GM12874 (cell line): ENCODE measurements at regions not wholly inside any gene's neighbourhood (a gene's known extent, or its start where the extent isn't known, plus 50 kb on each side); places are given as distances from the start of the nearest gene placed in this dataset.

ENCODE experiments used
- TF ChIP-seq, protein P1 (sequence below): IDR thresholded peaks from 2 replicates; pipeline ENCODE4 v1.5.1; 2011; ENCODE audit warnings: low read depth, mild to moderate bottlenecking, control low read depth, low read length, moderate library complexity; ENCODE audit not compliant: insufficient read depth

DNA sequence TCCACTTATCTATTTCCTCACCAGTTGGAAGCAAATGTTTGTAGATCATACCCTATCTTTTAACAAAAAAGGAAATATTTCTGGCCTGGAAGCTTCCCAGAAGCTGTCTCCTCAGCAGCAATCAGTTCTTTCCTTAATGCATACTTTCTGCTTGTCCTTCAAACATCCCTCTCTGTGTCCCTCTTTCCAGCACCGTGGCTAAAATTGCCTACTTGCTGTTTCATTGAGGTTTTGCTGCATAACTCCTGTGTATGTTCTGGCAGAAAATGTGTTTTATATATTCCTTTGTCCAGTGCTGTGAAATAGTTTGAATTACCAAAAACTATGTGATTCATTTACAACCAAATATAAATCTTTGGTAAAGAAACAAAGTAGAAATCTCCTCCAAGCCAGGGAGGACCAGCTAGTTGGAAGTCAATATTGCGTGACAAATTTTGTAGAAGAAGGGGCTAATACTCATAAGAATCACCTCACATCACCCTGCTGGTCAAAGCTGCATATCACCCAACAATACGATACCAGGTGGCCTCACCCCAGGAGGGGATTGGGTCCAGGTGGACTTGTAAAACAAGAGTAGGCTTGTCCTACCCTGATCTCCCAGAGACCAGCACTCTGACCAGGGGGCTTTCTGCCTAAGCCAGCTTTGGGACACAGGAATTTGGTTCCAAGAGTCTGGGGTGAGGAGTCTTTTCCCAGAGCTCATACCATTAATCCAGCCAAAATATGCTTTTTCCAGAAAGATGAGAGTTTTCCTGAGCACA, 198.4 kb upstream of the SNX2 start:
- TF ChIP-seq, protein P1, sequence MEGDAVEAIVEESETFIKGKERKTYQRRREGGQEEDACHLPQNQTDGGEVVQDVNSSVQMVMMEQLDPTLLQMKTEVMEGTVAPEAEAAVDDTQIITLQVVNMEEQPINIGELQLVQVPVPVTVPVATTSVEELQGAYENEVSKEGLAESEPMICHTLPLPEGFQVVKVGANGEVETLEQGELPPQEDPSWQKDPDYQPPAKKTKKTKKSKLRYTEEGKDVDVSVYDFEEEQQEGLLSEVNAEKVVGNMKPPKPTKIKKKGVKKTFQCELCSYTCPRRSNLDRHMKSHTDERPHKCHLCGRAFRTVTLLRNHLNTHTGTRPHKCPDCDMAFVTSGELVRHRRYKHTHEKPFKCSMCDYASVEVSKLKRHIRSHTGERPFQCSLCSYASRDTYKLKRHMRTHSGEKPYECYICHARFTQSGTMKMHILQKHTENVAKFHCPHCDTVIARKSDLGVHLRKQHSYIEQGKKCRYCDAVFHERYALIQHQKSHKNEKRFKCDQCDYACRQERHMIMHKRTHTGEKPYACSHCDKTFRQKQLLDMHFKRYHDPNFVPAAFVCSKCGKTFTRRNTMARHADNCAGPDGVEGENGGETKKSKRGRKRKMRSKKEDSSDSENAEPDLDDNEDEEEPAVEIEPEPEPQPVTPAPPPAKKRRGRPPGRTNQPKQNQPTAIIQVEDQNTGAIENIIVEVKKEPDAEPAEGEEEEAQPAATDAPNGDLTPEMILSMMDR: no peak

DNA sequence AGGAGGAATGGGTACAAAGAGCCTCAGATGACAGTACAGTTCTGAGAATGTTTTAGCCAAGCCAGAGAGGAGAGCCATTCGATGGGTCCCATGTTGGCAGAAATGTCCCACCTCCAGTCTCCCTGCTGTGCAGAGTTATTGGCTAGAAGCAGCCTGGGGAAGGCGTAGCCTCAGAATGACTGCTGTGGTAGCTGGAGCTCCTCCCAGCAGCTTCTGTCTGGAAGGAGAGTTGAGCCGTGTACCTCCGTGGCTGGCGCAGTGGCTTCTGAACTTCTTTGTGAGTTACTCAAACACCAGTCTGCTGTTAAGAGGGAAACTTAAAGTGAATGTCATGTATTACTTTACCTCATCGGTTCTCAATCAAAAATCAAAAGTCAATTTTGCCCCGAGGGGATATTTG, 193.3 kb upstream of the SNX2 start:
- TF ChIP-seq, protein P1: no peak

DNA sequence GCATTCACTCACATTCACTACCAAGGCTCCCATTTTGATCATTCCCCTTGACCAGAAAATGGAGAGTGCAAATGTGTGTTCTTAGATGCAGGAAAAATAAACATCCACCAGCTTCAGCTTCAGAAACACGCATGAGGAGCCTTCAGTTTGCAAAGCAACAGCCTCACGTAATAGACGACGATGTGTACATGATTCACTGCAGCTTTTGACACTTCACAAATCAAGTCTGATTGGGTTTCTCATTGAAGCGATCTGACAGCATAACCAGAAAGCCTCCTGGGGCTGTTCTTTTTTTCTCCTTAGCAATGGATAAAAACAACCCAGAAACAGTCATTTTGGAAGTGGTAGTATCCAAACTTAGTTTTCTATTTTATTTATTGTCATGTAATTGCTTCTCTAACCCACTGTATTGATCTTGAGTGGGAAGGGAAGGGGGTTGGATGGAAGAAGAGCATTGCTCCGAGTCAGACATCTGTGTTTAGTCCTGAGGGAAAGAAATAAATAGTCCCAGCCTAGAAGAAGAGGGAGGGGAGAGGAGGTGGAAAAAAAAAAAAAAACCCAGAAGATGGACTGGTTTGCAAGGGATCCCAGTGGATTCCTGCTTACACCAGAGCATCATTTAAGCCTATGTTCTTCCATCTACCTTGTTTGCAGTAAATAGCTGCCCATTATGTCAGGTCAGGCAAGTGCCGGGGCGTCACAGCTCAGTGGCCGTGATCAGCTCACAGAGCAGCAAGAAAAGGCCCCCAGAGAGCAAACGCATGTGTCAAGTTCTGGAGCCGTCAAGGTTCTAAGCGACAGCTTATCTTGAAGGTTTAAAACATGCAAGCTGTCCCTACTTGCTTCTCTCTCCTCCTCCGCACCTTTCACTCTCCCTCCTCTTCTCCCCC, 190.2 kb upstream of the SNX2 start:
- TF ChIP-seq, protein P1: no peak

DNA sequence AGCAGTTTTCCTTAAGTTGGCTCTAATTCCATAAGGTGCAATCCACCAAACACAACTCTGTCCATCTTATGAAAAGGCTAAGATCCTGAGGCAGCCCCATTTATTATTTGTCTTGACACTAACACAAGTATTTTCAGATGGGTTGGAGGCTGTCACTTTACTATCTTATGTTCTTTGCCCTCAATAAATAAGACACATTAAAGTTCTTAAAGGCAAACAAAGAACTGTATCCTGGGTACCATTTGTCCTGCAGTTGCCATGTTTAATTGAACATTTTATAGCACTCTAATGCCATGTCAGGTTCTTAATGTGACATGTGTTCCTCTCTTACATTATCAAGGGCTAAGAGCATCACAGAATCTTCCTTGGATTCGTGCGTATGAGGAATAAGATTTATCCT, 189.5 kb upstream of the SNX2 start:
- TF ChIP-seq, protein P1: no peak

DNA sequence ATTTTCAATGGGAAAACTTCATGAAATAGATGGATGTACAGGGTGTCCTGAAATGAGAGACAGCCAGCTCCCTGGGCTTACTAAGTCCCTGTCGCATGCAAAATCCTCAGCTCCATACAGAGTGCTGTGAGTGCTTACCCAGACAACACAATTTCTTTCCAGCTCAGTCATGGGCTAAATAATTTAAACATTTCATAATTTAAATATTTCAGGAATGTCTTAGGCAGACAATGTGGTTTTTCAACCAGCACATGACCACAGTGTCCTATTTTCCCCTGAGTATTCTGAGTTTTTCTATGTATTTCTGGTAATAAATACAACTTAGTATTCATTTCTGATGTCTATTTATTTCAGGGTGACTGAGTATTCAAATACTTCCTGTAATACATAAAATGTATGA, 188.5 kb upstream of the SNX2 start:
- TF ChIP-seq, protein P1: no peak

DNA sequence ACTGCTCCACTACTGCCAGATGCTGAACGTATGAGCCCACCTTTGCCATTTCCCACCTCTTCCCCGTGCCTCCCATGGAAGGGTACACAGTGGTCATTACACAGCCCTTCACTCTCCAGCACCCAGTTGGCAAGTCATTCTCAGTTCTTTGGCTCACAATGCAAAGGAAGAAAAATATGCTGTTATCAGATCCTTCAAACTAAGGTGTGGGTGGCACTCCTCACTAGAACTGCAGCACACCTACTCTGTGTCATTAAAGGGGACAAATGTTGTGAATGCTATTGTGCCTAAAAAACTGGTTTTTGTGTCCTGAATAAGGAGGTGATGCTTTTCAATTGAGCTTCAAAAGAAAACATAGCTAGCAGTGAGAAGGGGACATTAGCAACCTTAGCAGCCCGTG, 183.1 kb upstream of the SNX2 start:
- TF ChIP-seq, protein P1: no peak

DNA sequence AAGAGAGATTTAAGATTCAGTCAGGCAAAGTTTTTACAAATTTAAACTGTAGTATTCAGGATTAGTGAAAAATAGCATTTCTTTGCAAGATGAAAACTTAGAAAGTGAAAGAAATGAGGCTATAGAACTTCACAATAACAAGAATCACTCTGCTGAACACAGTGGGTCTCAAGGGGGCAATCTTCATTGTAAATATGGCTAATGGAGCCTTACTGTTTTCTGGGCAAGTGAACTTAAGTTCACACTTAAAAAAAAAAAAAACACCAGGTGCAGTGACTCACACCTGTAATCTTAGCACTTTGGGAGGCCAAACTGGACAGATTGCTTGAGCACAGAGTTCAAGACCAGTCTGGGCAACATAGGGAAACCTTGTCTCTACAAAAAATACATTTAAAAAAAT, 175.9 kb upstream of the SNX2 start:
- TF ChIP-seq, protein P1: no peak
